Tibial nerve (tissue), 4 donors: ENCODE measurements at regions not wholly inside any gene's neighbourhood (a gene's known extent, or its start where the extent isn't known, plus 50 kb on each side); places are given as distances from the start of the nearest gene placed in this dataset.

Experiments used
- DNase-seq, 2 donors: peaks; one replicate each; pipeline ENCODE4 v3.0.0-alpha.2; 2019; ENCODE audit warnings: low spot score in 2 of 2
- H3K27ac ChIP-seq, 4 donors: fragments of 200-600 bp; sonication (generic) in 3 of 4; one replicate each; pipeline ENCODE4 v1.5.1; 2017 to 2019; ENCODE audit warnings: mild to moderate bottlenecking in 1 of 4
- H3K27me3 ChIP-seq, 2 donors: fragments of 200-600 bp; sonication (generic) in 1 of 2; one replicate each; pipeline versions ENCODE4 v1.5.1 to v1.6.0; 2017 to 2019
- H3K36me3 ChIP-seq, 3 donors: fragments of 200-600 bp; sonication (generic); one replicate each; pipeline ENCODE4 v1.5.1; 2018 to 2019
- H3K4me1 ChIP-seq, 4 donors: fragments of 200-600 bp; sonication (generic) in 3 of 4; one replicate each; pipeline ENCODE4 v1.5.1; 2017 to 2019
- H3K4me3 ChIP-seq, 4 donors: fragments of 200-600 bp; sonication (generic) in 3 of 4; one replicate each; pipeline ENCODE4 v1.5.1; 2017 to 2019; ENCODE audit warnings: mild to moderate bottlenecking in 1 of 4, moderate library complexity in 1 of 4
- H3K9me3 ChIP-seq, 4 donors: fragments of 200-600 bp; sonication (generic) in 3 of 4; one replicate each; pipeline ENCODE4 v1.5.1; 2017 to 2019
- EP300 ChIP-seq, 2 donors: sonication (generic); formaldehyde crosslinking; IDR thresholded peaks; one replicate each; pipeline ENCODE4 v1.6.1; 2017; ENCODE audit warnings: antibody characterized with exemption in 2 of 2, mild to moderate bottlenecking in 1 of 2
- POLR2A ChIP-seq, 2 donors: fragments of 450-650 bp; IDR thresholded peaks; one replicate each; pipeline ENCODE4 v1.6.1; 2017; ENCODE audit warnings: antibody characterized with exemption in 2 of 2, mild to moderate bottlenecking in 2 of 2, moderate library complexity in 2 of 2
- WGBS, 2 donors: methylation state at CpG; one replicate each; pipeline ENCODE4 v1.1.5; 2018; 5-methylcytosine and 5-hydroxymethylcytosine counted together
- TF ChIP-seq, protein P1 (sequence below), 5 experiments: fragments of 200-600 bp in 3 of 5; fragments of 450-650 bp in 2 of 5; sonication (generic) in 3 of 5; IDR thresholded peaks; one replicate each; pipeline ENCODE4 v1.5.1; 2016 to 2019; ENCODE audit warnings: antibody characterized with exemption in 5 of 5, mild to moderate bottlenecking in 3 of 5, moderate library complexity in 2 of 5

DNA sequence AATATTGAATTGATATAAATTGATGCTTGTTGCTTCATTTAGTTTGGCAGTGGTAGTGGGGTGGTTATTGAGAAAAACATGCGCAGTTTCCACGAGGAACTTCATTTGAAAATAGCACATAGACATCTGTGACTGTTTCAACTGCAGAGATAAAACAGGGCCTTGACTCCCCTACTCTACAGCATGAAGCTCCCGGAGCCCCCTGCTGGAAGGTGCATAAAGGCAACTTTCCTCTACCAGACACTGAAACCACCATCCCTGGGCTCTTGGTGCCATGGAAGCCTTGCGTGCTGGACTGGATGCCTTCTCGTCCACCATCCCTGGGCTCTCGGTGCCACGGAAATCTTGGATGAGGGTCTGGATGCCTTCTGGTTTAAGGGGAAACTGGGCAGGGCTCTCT is 195.9 kb downstream of the CSNK2A3 start:
- DNase-seq, result no peak

DNA sequence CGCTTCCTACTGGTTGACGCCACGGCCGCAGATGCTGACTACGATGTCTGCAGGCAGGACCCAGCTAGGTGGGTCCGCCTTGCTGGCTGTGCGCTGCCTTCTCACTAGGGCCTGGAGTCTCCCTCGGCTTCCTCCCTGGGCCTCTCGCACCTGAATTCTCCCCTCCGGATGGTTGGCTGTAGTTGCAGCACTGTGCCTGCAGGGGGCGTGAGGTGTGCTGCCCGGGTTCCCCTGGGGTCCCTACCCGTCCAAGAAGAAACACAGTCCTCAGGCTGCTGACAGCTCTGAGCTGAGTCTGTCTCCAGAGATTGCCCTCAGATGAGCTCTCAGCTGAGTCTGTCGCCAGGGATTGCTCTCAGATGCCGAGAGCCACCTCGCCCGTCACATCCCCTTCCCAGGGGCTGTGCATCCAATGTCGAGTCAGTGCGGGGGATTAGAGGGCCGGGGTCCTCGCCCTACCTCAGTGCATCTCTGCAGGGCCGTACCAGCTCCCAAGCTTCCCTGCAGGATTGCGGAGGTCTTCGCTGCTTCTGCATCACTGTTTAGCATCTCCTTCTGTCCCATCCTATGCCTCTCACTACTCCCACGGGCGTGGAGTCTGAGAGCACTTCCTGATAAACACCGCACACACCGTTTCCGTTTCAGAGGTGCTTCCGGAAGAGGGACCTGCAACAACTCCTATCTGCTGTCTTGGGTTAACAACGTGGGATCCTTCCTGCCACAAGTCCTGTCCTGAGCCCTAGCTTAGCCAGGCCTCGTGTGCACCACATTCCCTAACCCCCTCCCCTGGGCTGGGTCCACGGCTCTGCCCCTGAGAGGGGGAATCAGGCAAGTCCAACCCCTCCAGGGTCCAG is 196.9 kb downstream of the CSNK2A3 start:
- Histone ChIP-seq H3K9me3 (no peaks in the 10 kb centered on the region), H3K36me3 (no peaks in the 10 kb centered on the region), H3K4me3 (no peak overlapping the region), H3K27ac (no peak overlapping the region), H3K27me3 (no peaks in the 10 kb centered on the region), H3K4me1 (no peaks in the 10 kb centered on the region)
- DNase-seq, result no peak
- 79 to 83% methylated on average over 21 to 23 of the region's 33 CpGs for WGBS, 2 donors
- no peak for TF ChIP-seq EP300 (IDR thresholded peaks at IDR 0.05)
- TF ChIP-seq, protein P1, sequence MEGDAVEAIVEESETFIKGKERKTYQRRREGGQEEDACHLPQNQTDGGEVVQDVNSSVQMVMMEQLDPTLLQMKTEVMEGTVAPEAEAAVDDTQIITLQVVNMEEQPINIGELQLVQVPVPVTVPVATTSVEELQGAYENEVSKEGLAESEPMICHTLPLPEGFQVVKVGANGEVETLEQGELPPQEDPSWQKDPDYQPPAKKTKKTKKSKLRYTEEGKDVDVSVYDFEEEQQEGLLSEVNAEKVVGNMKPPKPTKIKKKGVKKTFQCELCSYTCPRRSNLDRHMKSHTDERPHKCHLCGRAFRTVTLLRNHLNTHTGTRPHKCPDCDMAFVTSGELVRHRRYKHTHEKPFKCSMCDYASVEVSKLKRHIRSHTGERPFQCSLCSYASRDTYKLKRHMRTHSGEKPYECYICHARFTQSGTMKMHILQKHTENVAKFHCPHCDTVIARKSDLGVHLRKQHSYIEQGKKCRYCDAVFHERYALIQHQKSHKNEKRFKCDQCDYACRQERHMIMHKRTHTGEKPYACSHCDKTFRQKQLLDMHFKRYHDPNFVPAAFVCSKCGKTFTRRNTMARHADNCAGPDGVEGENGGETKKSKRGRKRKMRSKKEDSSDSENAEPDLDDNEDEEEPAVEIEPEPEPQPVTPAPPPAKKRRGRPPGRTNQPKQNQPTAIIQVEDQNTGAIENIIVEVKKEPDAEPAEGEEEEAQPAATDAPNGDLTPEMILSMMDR (IDR thresholded peaks at IDR 0.05), result peak in 1 of 5 experiments; percentile 9

More for the DNA sequence above, 195.9 kb downstream of the CSNK2A3 start:
- Histone ChIP-seq H3K4me1 (no peaks in the 10 kb centered on the region), H3K36me3 (no peaks in the 10 kb centered on the region), H3K27ac (no peak overlapping the region), H3K4me3 (no peak overlapping the region), H3K9me3 (no peaks in the 10 kb centered on the region), H3K27me3 (no peaks in the 10 kb centered on the region)
- TF ChIP-seq, protein P1 (IDR thresholded peaks at IDR 0.05), result peak in 2 of 5 experiments; percentile 14 to 15
- no peak for TF ChIP-seq EP300 (IDR thresholded peaks at IDR 0.05)
- 83 to 87% methylated on average over 7 of the region's 7 CpGs for WGBS, 2 donors

DNA sequence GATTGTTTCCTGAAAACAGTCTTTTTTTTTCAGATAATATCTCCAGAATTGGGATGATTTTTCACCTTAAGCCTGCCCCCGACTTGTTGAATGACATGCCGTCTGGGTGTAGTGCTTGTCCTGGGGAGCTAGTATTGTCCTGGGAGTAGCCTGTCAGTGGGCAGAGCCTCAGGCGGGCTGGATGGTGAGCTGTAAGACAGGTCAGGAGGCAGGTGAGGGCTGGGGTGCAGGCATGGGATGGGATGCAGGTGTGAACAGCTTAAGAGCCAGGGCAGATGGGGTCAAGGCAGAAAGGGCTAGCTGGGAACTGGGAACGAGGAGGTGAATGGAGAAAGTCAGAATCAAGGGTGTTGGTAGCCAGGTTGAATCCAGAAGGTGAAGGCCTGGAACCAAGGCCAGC is 200.2 kb downstream of the CSNK2A3 start:
- no peak overlapping the region for H3K27ac ChIP-seq
- TF ChIP-seq POLR2A (IDR thresholded peaks at IDR 0.05), result no peak
- no peak for TF ChIP-seq EP300 (IDR thresholded peaks at IDR 0.05)
- TF ChIP-seq, protein P1 (IDR thresholded peaks at IDR 0.05), result no peak
- no peak overlapping the region for H3K4me3 ChIP-seq
- peaks cover 0 to 17% (median 7%) of the 10 kb centered on the region in 4 donors for H3K4me1 ChIP-seq
- H3K9me3 ChIP-seq, result no peaks in the 10 kb centered on the region
- WGBS, 2 donors, result 97% methylated on average over 4 of the region's 4 CpGs
- no peaks in the 10 kb centered on the region for H3K36me3 ChIP-seq
- no peak for DNase-seq
- H3K27me3 ChIP-seq, result no peaks in the 10 kb centered on the region

DNA sequence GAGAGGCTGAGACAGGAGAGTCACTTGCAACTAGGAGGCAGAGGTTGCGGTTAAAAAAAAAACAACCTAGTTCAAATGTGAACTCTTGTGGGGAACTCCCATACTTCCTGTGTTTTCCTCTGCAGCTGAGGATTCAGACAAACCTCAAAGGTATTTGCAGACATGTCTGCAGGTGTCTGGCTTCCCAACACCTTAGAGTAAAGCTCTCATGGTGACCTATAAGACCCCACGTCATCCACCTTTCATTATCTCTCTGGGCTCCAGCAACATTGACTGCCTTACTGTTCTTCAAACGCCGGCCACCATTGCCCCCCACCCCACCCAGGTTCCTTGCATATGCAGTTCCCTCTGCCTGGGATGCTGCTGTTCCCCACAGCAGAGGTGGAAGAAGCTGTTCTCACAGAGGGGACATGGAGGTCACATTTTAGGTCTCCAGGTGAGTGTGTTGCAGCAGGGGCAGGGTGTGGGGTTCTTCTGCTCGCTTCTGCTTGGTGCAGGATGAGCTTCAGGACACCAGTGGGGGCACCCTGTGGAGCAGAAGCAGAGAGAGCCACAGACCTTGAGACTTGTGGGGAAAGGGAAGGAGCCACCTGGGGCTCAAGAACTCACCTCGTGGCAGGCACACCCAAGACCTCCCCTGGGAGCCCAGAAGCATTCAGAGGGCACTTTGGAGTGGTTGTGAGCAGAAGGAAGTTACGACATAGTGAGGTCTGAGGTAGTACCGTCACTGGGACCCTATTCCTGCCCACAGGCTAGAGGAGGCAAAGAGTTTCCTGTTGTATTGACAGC is 203.2 kb downstream of the CSNK2A3 start:
- no peak for DNase-seq
- Histone ChIP-seq H3K27me3 (no peaks in the 10 kb centered on the region), H3K9me3 (no peaks in the 10 kb centered on the region), H3K36me3 (no peaks in the 10 kb centered on the region), H3K27ac (no peak overlapping the region), H3K4me3 (no peak overlapping the region), H3K4me1 (peaks cover 0 to 26% (median 11%) of the 10 kb centered on the region in 4 donors)
- 90 to 91% methylated on average over 8 of the region's 8 CpGs for WGBS, 2 donors
- TF ChIP-seq, protein P1 (IDR thresholded peaks at IDR 0.05), result no peak
- no peak for TF ChIP-seq POLR2A (IDR thresholded peaks at IDR 0.05)
- no peak for TF ChIP-seq EP300 (IDR thresholded peaks at IDR 0.05)

DNA sequence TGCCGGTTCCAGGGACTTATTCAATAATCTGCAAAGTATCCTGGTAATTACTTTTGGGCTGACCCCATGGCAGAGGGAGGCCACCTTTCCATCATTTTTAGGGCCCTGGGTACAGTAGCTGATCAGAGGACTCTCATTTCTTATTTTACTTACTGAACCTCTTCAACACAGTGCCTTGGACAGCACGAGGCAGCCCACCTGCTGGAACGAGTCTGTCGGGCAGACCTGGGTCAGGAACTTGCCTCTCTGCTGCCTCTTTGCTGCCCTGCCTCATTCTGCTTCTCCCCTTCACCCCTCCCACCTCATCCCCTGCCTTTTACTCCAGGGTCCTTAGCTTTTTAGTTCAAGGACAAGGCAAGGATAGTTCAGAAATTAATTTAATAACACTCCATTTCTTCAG is 204.5 kb downstream of the CSNK2A3 start:
- Histone ChIP-seq H3K9me3 (no peaks in the 10 kb centered on the region), H3K4me3 (no peak overlapping the region), H3K36me3 (no peaks in the 10 kb centered on the region), H3K4me1 (peaks cover 0 to 26% (median 11%) of the 10 kb centered on the region in 4 donors), H3K27ac (peak overlapping the region in 3 of 4 donors; percentile 11 to 71 (median 70)), H3K27me3 (no peaks in the 10 kb centered on the region)
- 48 to 66% methylated on average over 4 of the region's 4 CpGs for WGBS, 2 donors
- TF ChIP-seq EP300 (IDR thresholded peaks at IDR 0.05), result no peak
- TF ChIP-seq, protein P1 (IDR thresholded peaks at IDR 0.05), result no peak
- no peak for DNase-seq
